ENCODE measurements at regions not wholly inside any gene's neighbourhood (a gene's known extent, or its start where the extent isn't known, plus 50 kb on each side); places are given as distances from the start of the nearest gene placed in this dataset.

DNA sequence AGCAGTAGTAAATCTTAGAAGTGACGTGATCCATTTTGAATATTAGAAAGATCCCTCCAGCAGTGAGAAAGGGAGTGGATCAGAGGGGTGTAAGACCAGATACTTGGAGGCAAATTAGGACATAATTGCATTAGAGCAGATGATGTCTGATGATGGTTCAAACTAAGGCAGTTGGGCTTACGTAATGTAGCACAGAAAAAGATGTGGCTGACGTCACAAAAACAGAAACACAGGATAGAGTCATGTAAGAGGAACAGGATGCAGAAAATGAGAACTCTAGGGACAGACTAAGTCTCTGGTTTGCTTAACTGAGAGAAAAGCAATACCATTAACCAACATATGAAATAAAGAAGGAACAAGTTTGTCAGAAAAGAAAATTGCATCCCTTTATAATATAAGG is 392.5 kb upstream of the DACH1 start:
- POLR2A ChIA-PET: no interaction called here
- H3K27ac Mint-ChIP-seq: no peak overlapping the region
- ATAC-seq (no peak), DNase-seq (no peak)
- peaks cover 0 to 3% (median 0%) of the 10 kb centered on the region in 5 donors for H3K27me3 Mint-ChIP-seq
- no peak overlapping the region for H3K4me3 Mint-ChIP-seq
- no peaks in the 10 kb centered on the region for H3K4me1 Mint-ChIP-seq
- no peaks in the 10 kb centered on the region for H3K36me3 Mint-ChIP-seq
- peaks cover 0 to 26% (median 3%) of the 10 kb centered on the region in 9 donors for H3K9me3 Mint-ChIP-seq

DNA sequence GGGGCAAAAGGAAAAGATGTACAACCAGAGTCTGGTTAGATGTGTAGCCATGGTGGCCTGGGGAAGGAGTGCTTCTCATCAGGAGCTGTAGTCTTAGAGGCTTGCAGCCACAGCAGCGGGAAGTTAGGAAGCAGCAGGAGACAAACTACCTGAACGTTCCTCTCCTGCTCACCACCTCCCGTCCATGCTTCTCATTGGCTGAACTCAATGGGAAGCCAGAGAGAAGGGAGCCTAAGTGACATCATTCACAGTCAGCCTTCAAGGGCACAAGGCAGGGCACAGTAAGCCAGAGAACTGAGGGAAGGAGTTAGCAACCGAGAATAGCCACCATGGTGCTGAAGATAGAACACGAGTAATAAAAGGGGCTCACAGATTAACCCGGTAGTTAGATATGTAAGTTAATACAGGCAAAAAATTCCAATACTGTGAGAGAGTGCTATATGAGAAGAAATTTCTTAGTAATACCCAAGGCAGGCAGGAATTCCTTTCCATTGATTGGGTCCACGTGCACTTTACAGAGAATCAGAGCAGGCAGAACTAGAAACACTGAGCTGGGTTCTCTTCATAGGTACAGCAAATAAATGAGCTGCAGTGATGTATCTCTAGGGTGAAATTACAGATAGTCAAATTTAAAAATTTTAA is 391.5 kb upstream of the DACH1 start:
- Mint-ChIP-seq H3K9me3 (peaks cover 0 to 17% (median 2%) of the 10 kb centered on the region in 9 donors), H3K27ac (no peak overlapping the region), H3K27me3 (peaks cover 0 to 3% (median 0%) of the 10 kb centered on the region in 5 donors), H3K4me3 (no peak overlapping the region), H3K4me1 (no peaks in the 10 kb centered on the region), H3K36me3 (no peaks in the 10 kb centered on the region)
- no peak for ATAC-seq
- DNase-seq: no peak
- POLR2A ChIA-PET: no interaction called here

DNA sequence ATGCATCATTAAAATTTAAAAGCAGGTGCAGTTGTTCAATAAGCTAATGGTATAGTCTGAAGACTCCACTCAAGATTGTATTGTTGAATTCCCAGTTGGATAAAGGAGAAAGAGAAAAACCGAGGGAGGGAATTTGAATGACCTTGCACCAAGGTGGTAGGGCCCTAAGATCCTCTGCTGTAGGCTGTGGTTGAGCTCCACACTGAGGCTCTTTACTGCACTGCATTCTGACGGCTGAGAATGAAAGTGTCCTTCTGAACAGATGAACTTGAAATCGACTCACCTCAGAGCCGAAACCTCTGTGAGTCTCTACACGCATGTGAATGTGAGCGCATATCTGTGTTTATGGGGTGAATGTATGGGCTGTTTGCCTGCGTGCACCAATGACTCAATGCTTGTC is 388.9 kb upstream of the DACH1 start:
- H3K27me3 Mint-ChIP-seq: peaks cover 0 to 3% (median 0%) of the 10 kb centered on the region in 5 donors
- H3K4me3 Mint-ChIP-seq: no peak overlapping the region
- no peak overlapping the region for H3K27ac Mint-ChIP-seq
- POLR2A ChIA-PET: no interaction called here
- H3K9me3 Mint-ChIP-seq: peaks cover 0 to 20% (median 3%) of the 10 kb centered on the region in 9 donors
- DNase-seq: no peak
- no peaks in the 10 kb centered on the region for H3K4me1 Mint-ChIP-seq
- ATAC-seq: no peak
- H3K36me3 Mint-ChIP-seq: no peaks in the 10 kb centered on the region

DNA sequence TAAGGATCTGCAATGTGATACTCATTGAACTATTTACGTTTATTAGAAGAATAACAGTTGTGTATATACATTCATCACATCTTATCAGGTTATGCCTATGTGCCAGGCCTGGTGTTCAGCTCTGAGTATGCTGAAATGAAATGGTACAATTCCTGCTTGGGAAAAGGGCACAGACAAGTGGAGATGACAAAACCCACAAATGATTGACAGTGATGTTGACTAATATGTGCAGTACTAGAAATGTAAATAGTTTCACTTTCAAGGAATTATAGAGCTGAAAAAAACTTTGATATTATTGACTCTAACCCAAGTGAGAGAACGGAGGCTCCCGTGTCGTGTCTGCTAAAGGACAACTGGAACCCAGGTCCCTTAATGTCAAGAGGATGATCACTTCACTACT is 386.8 kb upstream of the DACH1 start:
- POLR2A ChIA-PET: no interaction called here
- Mint-ChIP-seq H3K4me3 (no peak overlapping the region), H3K36me3 (no peaks in the 10 kb centered on the region), H3K27ac (no peak overlapping the region), H3K4me1 (no peaks in the 10 kb centered on the region), H3K9me3 (peaks cover 0 to 19% (median 0%) of the 10 kb centered on the region in 9 donors), H3K27me3 (no peaks in the 10 kb centered on the region)
- no peak for DNase-seq
- no peak for ATAC-seq

DNA sequence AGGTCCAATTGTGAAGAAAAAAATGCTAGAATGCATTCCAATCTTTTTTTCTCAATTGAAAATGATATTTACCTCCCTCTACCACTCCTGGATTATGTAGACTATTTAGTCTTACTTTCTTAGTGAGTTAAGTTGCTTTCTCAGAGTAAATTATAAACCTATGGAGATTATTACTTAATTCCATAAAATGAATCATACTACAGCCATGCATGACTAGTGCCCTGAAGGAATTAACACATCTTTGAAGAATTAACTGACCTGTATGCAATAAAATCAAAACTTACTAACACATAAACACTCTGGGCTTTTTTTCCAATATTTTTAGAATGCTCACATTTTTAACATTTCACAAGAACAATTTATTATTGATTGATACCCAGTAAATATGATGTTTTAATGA is 379.4 kb upstream of the DACH1 start:
- Mint-ChIP-seq H3K27ac (no peak overlapping the region), H3K4me1 (no peaks in the 10 kb centered on the region), H3K9me3 (peaks cover 0 to 8% (median 3%) of the 10 kb centered on the region in 9 donors), H3K36me3 (no peaks in the 10 kb centered on the region), H3K27me3 (no peaks in the 10 kb centered on the region), H3K4me3 (no peak overlapping the region)
- ATAC-seq (no peak), DNase-seq (no peak)
- POLR2A ChIA-PET: no interaction called here

DNA sequence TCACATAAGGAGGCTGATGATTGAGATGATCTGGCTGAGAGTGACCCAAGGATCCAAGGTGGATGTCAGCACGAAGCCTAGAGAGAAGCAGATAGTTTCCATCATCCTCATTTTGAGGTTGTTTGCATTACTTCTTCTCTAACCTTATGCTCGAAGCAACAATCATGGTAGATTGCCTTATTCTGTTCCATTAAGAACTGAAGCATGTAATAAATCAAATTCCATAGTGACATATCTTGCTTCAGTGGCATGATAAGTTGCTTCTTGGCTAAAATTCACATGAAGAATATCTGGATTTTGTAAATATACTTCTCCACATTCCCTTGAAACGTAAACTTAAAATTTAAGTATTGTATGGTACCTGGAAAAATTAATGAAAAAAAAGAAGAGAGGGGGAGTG is 377.8 kb upstream of the DACH1 start:
- Mint-ChIP-seq H3K27ac (no peak overlapping the region), H3K4me1 (no peaks in the 10 kb centered on the region), H3K9me3 (peaks cover 0 to 8% (median 3%) of the 10 kb centered on the region in 9 donors), H3K36me3 (no peaks in the 10 kb centered on the region), H3K27me3 (no peaks in the 10 kb centered on the region), H3K4me3 (no peak overlapping the region)
- no peak for DNase-seq
- POLR2A ChIA-PET: no interaction called here
- no peak for ATAC-seq

DNA sequence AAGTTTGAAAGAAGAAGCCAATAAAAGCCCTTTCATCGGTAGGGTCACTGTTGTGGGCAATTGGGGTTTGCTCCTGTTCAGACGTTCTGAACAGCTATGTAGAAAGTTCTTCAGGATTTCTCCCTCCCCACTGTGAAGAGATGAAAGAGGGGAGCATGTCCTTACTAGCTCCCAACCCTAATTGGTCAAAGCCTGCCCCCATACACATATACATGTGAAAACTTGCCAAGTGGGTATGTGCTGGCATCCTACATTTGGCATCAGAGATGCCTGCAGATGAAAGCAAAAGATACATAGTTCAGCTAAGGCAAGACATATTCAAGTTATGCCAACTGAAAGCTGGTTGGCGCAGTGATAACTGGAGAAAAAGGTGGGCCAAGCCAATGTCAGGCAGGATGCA is 363.1 kb upstream of the DACH1 start:
- Mint-ChIP-seq H3K27me3 (no peaks in the 10 kb centered on the region), H3K27ac (no peak overlapping the region), H3K4me1 (no peaks in the 10 kb centered on the region), H3K9me3 (peaks cover 0 to 10% (median 0%) of the 10 kb centered on the region in 9 donors), H3K4me3 (no peak overlapping the region), H3K36me3 (no peaks in the 10 kb centered on the region)
- POLR2A ChIA-PET: no interaction called here
- DNase-seq: no peak
- ATAC-seq: no peak

DNA sequence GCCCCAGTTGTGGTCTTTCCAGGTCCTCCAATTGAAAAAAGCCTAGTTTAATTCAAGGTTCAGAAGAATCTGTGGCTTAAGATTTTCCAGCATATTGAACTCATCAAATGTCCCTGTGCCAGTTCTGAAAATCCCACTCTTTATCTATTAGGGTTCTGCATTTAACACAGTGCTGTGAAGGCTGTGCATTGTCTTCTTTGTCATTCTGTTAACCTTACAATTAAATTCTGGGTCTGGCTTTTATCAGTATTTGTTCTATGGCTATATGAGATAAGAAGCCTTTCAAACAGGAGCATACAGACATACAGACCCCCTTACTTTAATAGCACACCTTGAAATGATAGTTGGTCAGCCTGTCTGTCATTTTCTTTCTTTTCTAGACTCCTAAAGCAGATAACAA is 362.1 kb upstream of the DACH1 start:
- DNase-seq: no peak
- POLR2A ChIA-PET: no interaction called here
- Mint-ChIP-seq H3K4me3 (no peak overlapping the region), H3K27ac (no peak overlapping the region), H3K27me3 (no peaks in the 10 kb centered on the region), H3K4me1 (no peaks in the 10 kb centered on the region), H3K9me3 (peaks cover 0 to 11% (median 0%) of the 10 kb centered on the region in 9 donors), H3K36me3 (no peaks in the 10 kb centered on the region)
- ATAC-seq: no peak

DNA sequence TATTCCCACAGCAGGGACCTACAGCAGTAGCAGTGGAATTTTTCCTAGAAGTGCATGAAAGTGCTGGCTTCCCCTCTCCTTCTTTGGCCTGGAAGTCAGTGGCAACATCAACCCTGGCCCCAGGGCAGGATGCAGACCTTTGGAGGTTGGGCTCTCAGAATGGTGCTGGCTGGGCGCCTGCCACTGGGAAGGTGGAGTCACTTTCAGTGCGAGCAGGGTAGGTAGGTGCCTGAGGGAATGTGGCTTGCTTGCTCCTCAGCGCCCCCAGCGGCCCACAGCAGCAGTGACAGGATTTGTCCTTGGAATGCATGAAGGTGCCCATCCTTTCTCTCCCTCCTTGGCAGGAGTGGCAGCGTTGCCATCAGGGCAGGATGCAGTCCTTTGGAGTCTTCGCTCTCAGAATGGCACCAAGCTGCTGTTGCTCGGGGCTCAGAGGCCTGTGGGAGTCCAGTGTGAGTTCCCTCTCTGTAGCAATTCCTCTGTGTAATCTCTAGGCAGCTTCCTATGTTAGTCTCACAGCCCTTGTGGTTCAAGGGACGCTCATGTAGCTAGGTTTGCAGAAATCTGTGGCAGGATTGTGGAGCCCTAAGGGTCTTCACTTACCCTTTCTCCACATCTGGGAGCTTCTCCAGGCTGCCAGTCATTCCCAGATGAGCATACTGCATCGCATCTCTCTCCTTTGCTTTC is 354.4 kb upstream of the DACH1 start:
- no peak for ATAC-seq
- Mint-ChIP-seq H3K27ac (no peak overlapping the region), H3K36me3 (peaks cover 0 to 3% (median 0%) of the 10 kb centered on the region in 3 donors), H3K4me3 (no peak overlapping the region), H3K4me1 (no peaks in the 10 kb centered on the region), H3K9me3 (peaks cover 0 to 12% (median 4%) of the 10 kb centered on the region in 9 donors), H3K27me3 (peaks cover 0 to 1% (median 0%) of the 10 kb centered on the region in 5 donors)
- POLR2A ChIA-PET: no interaction called here
- no peak for DNase-seq

DNA sequence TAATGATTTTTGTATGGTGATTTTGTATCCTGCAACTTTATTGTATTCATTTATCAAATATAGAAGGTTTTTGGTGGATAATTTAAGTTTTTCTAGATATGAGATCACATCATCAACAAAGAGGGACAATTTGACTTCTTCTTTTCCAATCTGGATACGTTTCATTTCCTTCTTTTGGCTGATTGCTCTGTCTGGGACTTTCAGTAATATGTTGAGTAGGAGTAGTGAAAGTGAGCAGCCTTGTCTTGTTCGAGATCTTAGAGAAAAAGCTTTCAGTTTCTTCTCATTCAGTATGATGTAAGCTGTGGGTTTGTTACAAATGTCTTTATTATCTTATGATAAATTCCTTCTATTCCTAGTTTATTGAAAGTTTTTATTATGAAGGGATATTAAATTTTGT is 352.0 kb upstream of the DACH1 start:
- DNase-seq (no peak), ATAC-seq (no peak)
- peaks cover 0 to 3% (median 0%) of the 10 kb centered on the region in 3 donors for H3K36me3 Mint-ChIP-seq
- no peak overlapping the region for H3K27ac Mint-ChIP-seq
- peaks cover 0 to 1% (median 0%) of the 10 kb centered on the region in 5 donors for H3K27me3 Mint-ChIP-seq
- POLR2A ChIA-PET: no interaction called here
- peaks cover 0 to 11% (median 5%) of the 10 kb centered on the region in 9 donors for H3K9me3 Mint-ChIP-seq
- H3K4me3 Mint-ChIP-seq: no peak overlapping the region
- H3K4me1 Mint-ChIP-seq: no peaks in the 10 kb centered on the region

DNA sequence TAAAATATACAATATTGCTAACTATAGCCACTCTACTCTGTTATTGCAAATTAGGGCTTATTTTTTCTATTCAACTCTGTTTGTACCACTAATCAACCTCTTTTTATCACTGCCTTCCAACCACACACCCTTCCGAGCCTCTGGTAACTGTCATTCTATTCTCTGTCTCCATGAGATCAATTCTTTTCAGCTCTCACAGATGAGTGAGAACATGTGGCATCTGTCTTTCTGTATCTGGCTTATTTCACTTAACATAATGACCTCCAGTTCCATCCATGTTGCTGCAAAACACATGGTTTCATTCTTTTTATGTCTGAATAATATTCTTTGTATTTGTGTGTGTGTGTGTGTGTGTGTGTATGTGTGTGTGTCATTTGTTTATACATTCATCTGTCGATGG is 350.1 kb upstream of the DACH1 start:
- no peak overlapping the region for H3K27ac Mint-ChIP-seq
- ATAC-seq (no peak), DNase-seq (no peak)
- H3K36me3 Mint-ChIP-seq: peaks cover 0 to 3% (median 0%) of the 10 kb centered on the region in 3 donors
- H3K4me1 Mint-ChIP-seq: no peaks in the 10 kb centered on the region
- peaks cover 0 to 1% (median 0%) of the 10 kb centered on the region in 5 donors for H3K27me3 Mint-ChIP-seq
- POLR2A ChIA-PET: no interaction called here
- H3K9me3 Mint-ChIP-seq: peaks cover 0 to 10% (median 2%) of the 10 kb centered on the region in 9 donors
- H3K4me3 Mint-ChIP-seq: no peak overlapping the region

DNA sequence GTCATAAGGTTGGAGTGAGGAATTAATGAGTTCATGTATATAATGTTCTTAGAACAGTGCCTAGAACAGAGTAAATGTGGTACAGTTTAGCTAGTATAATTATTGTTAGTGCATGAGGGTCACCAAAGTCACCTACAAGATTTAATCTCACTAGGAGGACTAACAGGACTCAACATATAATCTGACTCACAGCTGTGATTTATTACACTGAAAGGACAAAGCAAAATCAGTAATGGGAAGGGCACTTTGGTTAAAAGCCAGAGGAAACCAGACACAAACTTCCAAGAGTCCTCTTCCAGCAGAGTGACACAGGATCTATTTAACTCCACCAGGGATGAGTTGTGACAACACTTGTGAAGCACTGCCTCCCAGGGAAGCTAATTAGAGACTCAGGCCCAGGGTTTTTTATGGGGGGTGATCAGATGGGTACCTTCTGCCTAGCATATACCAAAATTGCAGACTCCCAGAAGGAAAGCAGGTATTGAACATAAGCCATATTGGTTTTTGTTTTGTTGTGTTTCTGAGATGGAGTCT is 341.2 kb upstream of the DACH1 start:
- DNase-seq: no peak
- H3K36me3 Mint-ChIP-seq: no peaks in the 10 kb centered on the region
- POLR2A ChIA-PET: no interaction called here

DNA sequence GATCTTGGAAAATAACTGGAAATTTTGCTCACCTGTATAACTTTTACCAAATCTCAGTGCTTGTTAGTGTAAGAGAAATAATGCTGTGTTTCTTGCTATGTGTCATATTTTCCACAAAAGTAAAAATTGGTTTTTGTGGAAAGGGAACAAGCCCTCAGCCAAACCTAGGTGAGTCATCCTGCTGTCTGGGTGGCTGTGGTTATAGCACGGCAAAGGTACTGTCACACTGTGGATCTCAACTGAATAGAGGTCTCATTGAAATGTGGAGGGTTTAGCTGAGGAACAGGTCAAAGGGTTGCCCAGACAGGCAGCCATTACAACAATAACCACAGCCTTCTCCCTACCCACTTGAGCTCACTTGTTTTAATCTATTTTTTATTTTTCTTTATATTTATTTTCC is 338.8 kb upstream of the DACH1 start:
- Mint-ChIP-seq H3K27ac (no peak overlapping the region), H3K36me3 (no peaks in the 10 kb centered on the region), H3K27me3 (peaks cover 0 to 2% (median 0%) of the 10 kb centered on the region in 5 donors), H3K4me1 (no peaks in the 10 kb centered on the region), H3K9me3 (peaks cover 0 to 7% (median 0%) of the 10 kb centered on the region in 9 donors), H3K4me3 (no peak overlapping the region)
- ATAC-seq (no peak), DNase-seq (no peak)
- POLR2A ChIA-PET: no interaction called here

More for the DNA sequence above, 341.2 kb upstream of the DACH1 start:
- Mint-ChIP-seq H3K27ac (no peak overlapping the region), H3K4me1 (no peaks in the 10 kb centered on the region), H3K9me3 (peaks cover 0 to 5% (median 0%) of the 10 kb centered on the region in 9 donors), H3K4me3 (no peak overlapping the region), H3K27me3 (peaks cover 0 to 2% (median 0%) of the 10 kb centered on the region in 5 donors)
- ATAC-seq: no peak

Measured in naive thymus-derived CD8-positive, alpha-beta T cell (primary cell).